Fibroblast of lung (primary cell): ENCODE measurements at regions not wholly inside any gene's neighbourhood (a gene's known extent, or its start where the extent isn't known, plus 50 kb on each side); places are given as distances from the start of the nearest gene placed in this dataset.

Source experiments
- DNase-seq, 2 donors: peaks; one replicate each; pipeline versions ENCODE4 v3.0.0 to v3.0.0-alpha.2; 2010; ENCODE audit warnings: low read depth in 2 of 2
- H2AFZ ChIP-seq: 2 replicates; pipeline ENCODE4 v1.5.1; 2012; ENCODE audit warnings: low read length, control low read depth, inconsistent platforms
- H3K27ac ChIP-seq: 2 replicates; pipeline ENCODE4 v1.5.1; 2011; ENCODE audit warnings: low read length, control low read depth; ENCODE audit not compliant: insufficient read depth
- H3K27me3 ChIP-seq: 2 replicates; pipeline ENCODE4 v1.5.1; 2011; ENCODE audit warnings: mild to moderate bottlenecking, low read length; ENCODE audit not compliant: control insufficient read depth, insufficient read depth
- H3K36me3 ChIP-seq: 2 replicates; pipeline ENCODE4 v1.5.1; 2011; ENCODE audit warnings: low read length; ENCODE audit not compliant: control insufficient read depth, insufficient read depth
- H3K4me1 ChIP-seq: 2 replicates; pipeline ENCODE4 v1.5.1; 2011; ENCODE audit warnings: low read length; ENCODE audit not compliant: control insufficient read depth, insufficient read depth; ENCODE audit errors: extremely low read depth
- H3K4me2 ChIP-seq: 2 replicates; pipeline ENCODE4 v1.5.1; 2011; ENCODE audit warnings: low read length, control low read depth; ENCODE audit not compliant: insufficient read depth; ENCODE audit errors: extremely low read depth
- H3K4me3 ChIP-seq, 4 experiments: fragments of 200-600 bp in 1 of 4; sonication (generic) in 1 of 4; replicated peaks in 1 of 4; 2 replicates each; pipeline ENCODE4 v1.5.1; 2011 to 2016; ENCODE audit warnings: low read length in 4 of 4, low read depth in 3 of 4, mild to moderate bottlenecking in 3 of 4, control low read depth in 2 of 4, inconsistent platforms in 1 of 4, mixed read lengths in 1 of 4; ENCODE audit not compliant: insufficient read depth in 1 of 4; ENCODE audit errors: control extremely low read depth in 1 of 4
- H3K79me2 ChIP-seq: 2 replicates; pipeline ENCODE4 v1.5.1; 2012; ENCODE audit warnings: mild to moderate bottlenecking, low read length, inconsistent platforms; ENCODE audit not compliant: control insufficient read depth, insufficient read depth
- H3K9ac ChIP-seq: 2 replicates; pipeline ENCODE4 v1.5.1; 2011; ENCODE audit warnings: mild to moderate bottlenecking, low read length, control low read depth; ENCODE audit not compliant: insufficient read depth
- H3K9me3 ChIP-seq: 2 replicates; pipeline ENCODE4 v1.5.1; 2012; ENCODE audit warnings: low read depth, low read length; ENCODE audit not compliant: control insufficient read depth, insufficient read depth
- H4K20me1 ChIP-seq: 2 replicates; pipeline ENCODE4 v1.5.1; 2011; ENCODE audit warnings: low read length; ENCODE audit not compliant: control insufficient read depth, insufficient read depth; ENCODE audit errors: extremely low read depth
- EZH2 ChIP-seq: IDR thresholded peaks from 2 replicates; pipeline ENCODE4 v1.5.1; 2012; ENCODE audit warnings: low read length, control low read depth, mild to moderate bottlenecking; ENCODE audit errors: missing control alignments
- TF ChIP-seq, protein P1 (sequence below), 2 donors: IDR thresholded peaks in 1 of 2; conservative IDR thresholded peaks in 1 of 2; 1 replicate in 1 of 2; 2 replicates in 1 of 2; pipeline ENCODE4 v1.5.1; 2011 to 2012; ENCODE audit warnings: low read length in 2 of 2, control low read depth in 1 of 2, inconsistent platforms in 1 of 2, low read depth in 1 of 2, mild to moderate bottlenecking in 1 of 2

DNA sequence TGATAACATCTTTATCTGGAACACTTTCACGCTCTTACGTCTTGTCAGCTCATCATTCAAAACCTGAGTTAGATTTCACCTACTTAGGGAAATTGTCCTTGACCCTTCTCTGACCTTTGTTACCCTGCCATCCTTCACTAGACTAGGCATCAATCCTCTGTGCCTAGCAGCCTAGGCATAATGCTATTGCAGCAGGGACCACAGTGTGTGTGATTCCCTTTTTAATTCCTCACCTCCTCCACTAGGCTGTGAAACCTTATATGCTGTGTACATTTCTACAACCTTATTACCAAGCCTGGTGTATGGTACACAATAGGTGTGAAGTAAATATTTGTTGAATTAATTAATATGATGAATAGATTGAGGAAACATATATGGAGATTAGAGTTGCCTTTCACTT, 66.7 kb upstream of the DEFB112 start:
- no peak for TF ChIP-seq EZH2
- TF ChIP-seq, protein P1, sequence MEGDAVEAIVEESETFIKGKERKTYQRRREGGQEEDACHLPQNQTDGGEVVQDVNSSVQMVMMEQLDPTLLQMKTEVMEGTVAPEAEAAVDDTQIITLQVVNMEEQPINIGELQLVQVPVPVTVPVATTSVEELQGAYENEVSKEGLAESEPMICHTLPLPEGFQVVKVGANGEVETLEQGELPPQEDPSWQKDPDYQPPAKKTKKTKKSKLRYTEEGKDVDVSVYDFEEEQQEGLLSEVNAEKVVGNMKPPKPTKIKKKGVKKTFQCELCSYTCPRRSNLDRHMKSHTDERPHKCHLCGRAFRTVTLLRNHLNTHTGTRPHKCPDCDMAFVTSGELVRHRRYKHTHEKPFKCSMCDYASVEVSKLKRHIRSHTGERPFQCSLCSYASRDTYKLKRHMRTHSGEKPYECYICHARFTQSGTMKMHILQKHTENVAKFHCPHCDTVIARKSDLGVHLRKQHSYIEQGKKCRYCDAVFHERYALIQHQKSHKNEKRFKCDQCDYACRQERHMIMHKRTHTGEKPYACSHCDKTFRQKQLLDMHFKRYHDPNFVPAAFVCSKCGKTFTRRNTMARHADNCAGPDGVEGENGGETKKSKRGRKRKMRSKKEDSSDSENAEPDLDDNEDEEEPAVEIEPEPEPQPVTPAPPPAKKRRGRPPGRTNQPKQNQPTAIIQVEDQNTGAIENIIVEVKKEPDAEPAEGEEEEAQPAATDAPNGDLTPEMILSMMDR (conservative IDR thresholded peaks at IDR 0.05 in 1 of 2, IDR thresholded peaks at IDR 0.05 in 1 of 2; ENCODE audit: low read depth in 1 of 2, low read length in 2 of 2) = no peak
- H3K79me2 ChIP-seq = no peaks in the 10 kb centered on the region
- no peaks in the 10 kb centered on the region for H3K4me1 ChIP-seq
- H3K27me3 ChIP-seq = no peaks in the 10 kb centered on the region
- no peak overlapping the region for H3K9ac ChIP-seq
- no peak overlapping the region for H3K4me2 ChIP-seq
- no peaks in the 10 kb centered on the region for H3K36me3 ChIP-seq
- H3K9me3 ChIP-seq = no peaks in the 10 kb centered on the region
- no peak overlapping the region for H2AFZ ChIP-seq
- no peak overlapping the region for H3K4me3 ChIP-seq
- no peak for DNase-seq
- H3K27ac ChIP-seq = no peak overlapping the region
- no peaks in the 10 kb centered on the region for H4K20me1 ChIP-seq

DNA sequence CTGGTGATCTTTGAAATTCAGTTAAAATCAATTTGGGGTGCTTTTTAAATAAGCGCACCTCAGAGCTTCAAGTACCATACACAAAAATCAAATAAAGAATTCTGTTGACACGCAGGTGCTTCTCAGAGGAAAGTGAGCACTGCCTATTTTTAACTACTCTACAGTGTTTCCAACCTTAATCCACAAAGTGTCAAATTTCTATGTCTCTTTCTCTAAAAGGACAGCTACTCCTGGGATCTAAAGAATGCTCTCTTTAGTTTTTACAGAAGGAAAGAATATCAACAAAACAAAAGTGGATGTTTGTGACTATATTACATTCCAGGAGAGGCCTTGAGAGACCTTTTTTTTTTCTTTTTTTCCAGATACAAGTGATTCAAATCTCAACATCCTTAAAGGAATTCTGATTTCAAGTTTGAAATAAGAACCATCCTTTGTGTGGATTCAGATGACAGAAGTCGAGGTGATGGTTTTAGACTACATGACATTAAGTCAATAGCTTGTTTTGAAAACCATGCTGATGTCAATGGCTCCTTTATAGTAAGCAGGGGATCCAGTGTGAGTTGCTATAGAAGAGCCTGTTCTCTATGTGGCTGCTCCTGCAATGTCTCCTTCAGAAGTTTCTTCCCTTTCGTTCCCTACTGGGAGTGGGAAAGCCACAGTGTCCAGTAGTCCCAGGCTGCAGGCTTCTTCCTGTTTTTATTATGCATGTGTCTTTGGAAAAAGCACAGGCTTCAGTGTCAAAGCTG, 67.2 kb upstream of the DEFB112 start:
- TF ChIP-seq, protein P1 (conservative IDR thresholded peaks at IDR 0.05 in 1 of 2, IDR thresholded peaks at IDR 0.05 in 1 of 2; ENCODE audit: low read depth in 1 of 2, low read length in 2 of 2) = no peak
- TF ChIP-seq EZH2 = no peak
- Histone ChIP-seq H3K4me1 (no peaks in the 10 kb centered on the region), H3K4me2 (no peak overlapping the region), H3K9ac (no peak overlapping the region), H4K20me1 (no peaks in the 10 kb centered on the region), H3K27me3 (no peaks in the 10 kb centered on the region), H3K27ac (no peak overlapping the region), H3K36me3 (no peaks in the 10 kb centered on the region), H2AFZ (no peak overlapping the region), H3K4me3 (no peak overlapping the region), H3K79me2 (no peaks in the 10 kb centered on the region), H3K9me3 (no peaks in the 10 kb centered on the region)
- DNase-seq = no peak

DNA sequence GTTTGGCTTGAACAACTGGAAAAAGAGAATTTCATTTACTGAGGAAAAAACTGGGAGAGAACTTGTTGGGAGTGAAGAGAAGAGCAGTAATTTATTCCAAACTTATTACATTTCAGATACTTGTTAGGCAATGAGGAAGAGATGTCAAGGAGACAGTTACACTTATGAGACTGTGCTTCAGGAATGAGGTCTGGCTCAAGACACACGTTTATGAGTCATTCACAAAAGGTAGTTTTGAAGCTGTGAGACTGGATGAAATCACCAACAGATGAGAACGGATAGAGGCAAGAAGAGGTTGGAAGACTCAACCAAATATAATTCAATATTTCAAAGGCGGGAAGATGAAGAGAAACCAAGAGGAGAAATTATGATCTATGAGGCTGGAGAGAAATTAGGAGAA, 70.6 kb upstream of the DEFB112 start:
- no peak overlapping the region for H3K27ac ChIP-seq
- DNase-seq = no peak
- H3K4me2 ChIP-seq = no peak overlapping the region
- TF ChIP-seq, protein P1 (conservative IDR thresholded peaks at IDR 0.05 in 1 of 2, IDR thresholded peaks at IDR 0.05 in 1 of 2; ENCODE audit: low read depth in 1 of 2, low read length in 2 of 2) = no peak
- TF ChIP-seq EZH2 = no peak
- H3K9ac ChIP-seq = no peak overlapping the region
- no peak overlapping the region for H2AFZ ChIP-seq
- no peaks in the 10 kb centered on the region for H4K20me1 ChIP-seq
- no peaks in the 10 kb centered on the region for H3K79me2 ChIP-seq
- no peak overlapping the region for H3K4me3 ChIP-seq
- H3K36me3 ChIP-seq = no peaks in the 10 kb centered on the region
- H3K9me3 ChIP-seq = no peaks in the 10 kb centered on the region
- H3K27me3 ChIP-seq = no peaks in the 10 kb centered on the region
- no peaks in the 10 kb centered on the region for H3K4me1 ChIP-seq
